GM19438 (cell line): ENCODE measurements at regions not wholly inside any gene's neighbourhood (a gene's known extent, or its start where the extent isn't known, plus 50 kb on each side); places are given as distances from the start of the nearest gene placed in this dataset.

Experiments used
- ATAC-seq: cut with Tn5 transposase; IDR thresholded peaks from one replicate; pipeline ENCODE4 v1.9.1; 2021; ENCODE audit warnings: low read depth; ENCODE audit not compliant: unreplicated experiment

- no peak for ATAC-seq
Observed at GRCh38 chr2:121895723-121896571, 140.5 kb downstream of the TSN start.

GRCh38 chr2:121897335-121897970 lies 142.0 kb downstream of the TSN start:
- ATAC-seq = peak; percentile 83

GRCh38 chr2:121898483-121898882 lies 143.0 kb downstream of the TSN start:
- ATAC-seq = no peak

GRCh38 chr2:121900391-121900790 lies 144.9 kb downstream of the TSN start:
- ATAC-seq = no peak

GRCh38 chr2:121902171-121902591 lies 146.7 kb downstream of the TSN start:
- no peak for ATAC-seq

GRCh38 chr2:121902616-121903015 lies 147.2 kb downstream of the TSN start:
- ATAC-seq = no peak

GRCh38 chr2:121903037-121903689 lies 147.7 kb downstream of the TSN start:
- no peak for ATAC-seq

- no peak for ATAC-seq
Observed at GRCh38 chr2:121904656-121905055, 149.2 kb downstream of the TSN start.

- ATAC-seq = no peak
Observed at GRCh38 chr2:121905201-121905600, 149.8 kb downstream of the TSN start.

- ATAC-seq = no peak
Observed at GRCh38 chr2:121906170-121906569, 150.7 kb downstream of the TSN start.

- ATAC-seq = no peak
Observed at GRCh38 chr2:121907928-121908327, 152.5 kb downstream of the TSN start.

- no peak for ATAC-seq
Observed at GRCh38 chr2:121910139-121910538, 154.7 kb downstream of the TSN start.

- ATAC-seq = no peak
Observed at GRCh38 chr2:121911036-121911435, 155.6 kb downstream of the TSN start.

GRCh38 chr2:121917143-121917542 lies 161.7 kb downstream of the TSN start:
- ATAC-seq = no peak

GRCh38 chr2:121918231-121918630 lies 162.8 kb downstream of the TSN start:
- no peak for ATAC-seq

GRCh38 chr2:121919803-121920202 lies 164.4 kb downstream of the TSN start:
- ATAC-seq = no peak

- ATAC-seq = no peak
Observed at GRCh38 chr2:121925466-121925865, 170.0 kb downstream of the TSN start.

GRCh38 chr2:121943285-121943684 lies 187.8 kb downstream of the TSN start:
- no peak for ATAC-seq

GRCh38 chr2:121944072-121944831 lies 188.8 kb downstream of the TSN start:
- ATAC-seq = no peak

- no peak for ATAC-seq
Observed at GRCh38 chr2:121947674-121948073, 192.2 kb downstream of the TSN start.

GRCh38 chr2:121949271-121949670 lies 193.8 kb downstream of the TSN start:
- ATAC-seq = no peak
